SK-N-SH (cell line): ENCODE measurements at regions not wholly inside any gene's neighbourhood (a gene's known extent, or its start where the extent isn't known, plus 50 kb on each side); places are given as distances from the start of the nearest gene placed in this dataset.

Experiments used
- CTCF ChIA-PET: fragments of 300-600, 350-600 bp; formaldehyde crosslinking; extraction: SDS; loops from one replicate; lab custom pipeline; 2021; lab: Yijun Ruan, JAX
- POLR2A ChIA-PET: fragments of 350-600 bp; sonication (Branson Sonifier 250); formaldehyde crosslinking; extraction: SDS; loops from one replicate; lab custom pipeline; 2020; ENCODE audit warnings: antibody characterized with exemption, inconsistent platforms; lab: Yijun Ruan, JAX
- DNase-seq: peaks from one replicate; pipeline ENCODE4 v3.0.0; 2012
- H2AFZ ChIP-seq: fragments of 200-600 bp; sonication (generic); 2 replicates; pipeline ENCODE4 v1.8.1; 2016; ENCODE audit warnings: antibody characterized with exemption, mild to moderate bottlenecking, low read depth
- H3F3A ChIP-seq: fragments of 200-600 bp; sonication (generic); replicated peaks from 2 replicates; pipeline ENCODE3; 2016; ENCODE audit warnings: antibody characterized with exemption, mild to moderate bottlenecking; ENCODE audit not compliant: insufficient read depth
- H3K27ac ChIP-seq, 2 experiments: fragments of 200-500 bp in 1 of 2; fragments of 200-600 bp in 1 of 2; sonication (Bioruptor generic) in 1 of 2; sonication (generic), shearing (Covaris generic) in 1 of 2; 2 replicates each; pipeline versions ENCODE4 v1.5.1 to v1.6.1; 2014 to 2016; ENCODE audit warnings: low read depth in 2 of 2, inconsistent platforms in 1 of 2, low read length in 1 of 2, mild to moderate bottlenecking in 1 of 2, mixed read lengths in 1 of 2
- H3K27me3 ChIP-seq: fragments of 200-600 bp; sonication (generic), shearing (Covaris generic); 2 replicates; pipeline ENCODE4 v1.6.1; 2016; ENCODE audit warnings: mixed run types; ENCODE audit not compliant: insufficient read depth
- H3K36me3 ChIP-seq, 2 experiments: fragments of 200-500 bp in 1 of 2; fragments of 200-600 bp in 1 of 2; sonication (Bioruptor generic) in 1 of 2; sonication (generic) in 1 of 2; replicated peaks in 1 of 2; 2 replicates each; pipeline versions ENCODE3 to v1.5.1; 2014 to 2016; ENCODE audit warnings: low read length in 1 of 2, mild to moderate bottlenecking in 1 of 2; ENCODE audit not compliant: insufficient read depth in 2 of 2, control insufficient read depth in 1 of 2
- H3K4me1 ChIP-seq, 2 experiments: fragments of 200-500 bp in 1 of 2; fragments of 200-600 bp in 1 of 2; sonication (Bioruptor generic) in 1 of 2; sonication (generic), shearing (Covaris generic) in 1 of 2; 2 replicates each; pipeline versions ENCODE4 v1.5.1 to v1.6.1; 2014 to 2016; ENCODE audit warnings: low read depth in 1 of 2, low read length in 1 of 2, mixed run types in 1 of 2; ENCODE audit not compliant: insufficient read depth in 2 of 2, control insufficient read depth in 1 of 2
- H3K4me2 ChIP-seq: fragments of 200-600 bp; sonication (generic), shearing (Covaris generic); 2 replicates; pipeline ENCODE4 v1.6.1; 2017; ENCODE audit warnings: mixed run types
- H3K4me3 ChIP-seq, 2 experiments: fragments of 200-500 bp in 1 of 2; fragments of 200-600 bp in 1 of 2; sonication (Bioruptor generic) in 1 of 2; sonication (generic), shearing (Covaris generic) in 1 of 2; 2 replicates each; pipeline versions ENCODE4 v1.5.1 to v1.8.1; 2014 to 2016; ENCODE audit warnings: low read depth in 2 of 2, inconsistent platforms in 1 of 2, low read length in 1 of 2, mild to moderate bottlenecking in 1 of 2, mixed read lengths in 1 of 2, moderate library complexity in 1 of 2
- H3K79me2 ChIP-seq: fragments of 200-600 bp; sonication (generic); 2 replicates; pipeline ENCODE4 v1.8.1; 2017; ENCODE audit warnings: mild to moderate bottlenecking; ENCODE audit not compliant: insufficient read depth
- H3K9ac ChIP-seq: fragments of 200-600 bp; sonication (generic); 2 replicates; pipeline ENCODE4 v1.6.1; 2017; ENCODE audit warnings: mixed run types
- H3K9me2 ChIP-seq: fragments of 200-600 bp; sonication (generic); 2 replicates; pipeline ENCODE4 v1.6.1; 2017; ENCODE audit warnings: mixed run types
- H3K9me3 ChIP-seq: fragments of 200-600 bp; sonication (generic); 2 replicates; pipeline ENCODE4 v1.6.1; 2017; ENCODE audit warnings: mixed run types, mild to moderate bottlenecking, moderate library complexity
- H4K20me1 ChIP-seq: fragments of 200-600 bp; sonication (generic); 2 replicates; pipeline ENCODE4 v1.6.1; 2017; ENCODE audit warnings: mild to moderate bottlenecking, mixed run types; ENCODE audit not compliant: insufficient read depth
- GABPA ChIP-seq: IDR thresholded peaks from 2 replicates; pipeline ENCODE4 v1.4.0; 2012; ENCODE audit warnings: low read depth, mild to moderate bottlenecking
- WGBS: methylation state at CpG from one replicate; pipeline ENCODE4 v1.1.6; 2017; ENCODE audit warnings: low lambda C conversion rate; 5-methylcytosine and 5-hydroxymethylcytosine counted together
- small RNA-seq, 7 experiments: library from RNA; depleted of rRNA; stranded (forward); fragments of <200 nt; gene quantifications; one replicate each; pipeline ENCODE3, GENCODE V24; 2012

DNA sequence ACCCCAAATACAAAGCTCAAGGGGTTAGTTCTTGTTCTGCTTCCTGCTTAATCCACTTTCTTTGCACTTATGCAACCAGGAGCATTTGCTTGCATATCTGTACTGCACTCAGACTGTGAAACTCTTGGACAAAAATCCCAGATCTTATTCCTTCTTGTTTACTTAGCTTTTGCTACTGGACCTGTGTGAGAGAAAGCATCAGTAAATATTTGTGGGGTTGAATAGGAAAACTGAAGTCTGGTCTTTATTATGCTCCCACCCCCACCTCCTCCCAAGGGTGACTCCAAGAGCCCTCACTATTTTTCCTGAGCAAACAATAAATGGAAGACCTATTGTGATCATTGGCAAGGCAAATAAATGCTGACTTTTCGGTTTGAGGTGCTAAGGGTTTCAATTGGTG, 57.1 kb upstream of the VSTM2A start:
- Histone ChIP-seq H3K79me2 (no peaks in the 10 kb centered on the region), H3K4me3 (no peak overlapping the region), H3K9me2 (0 out of 2 replicates have a peak, but pooled peaks cover 5% of the 10 kb centered on the region), H3K9me3 (0 out of 2 replicates have a peak, but pooled peaks cover 9% of the 10 kb centered on the region), H3K4me1 (no peaks in the 10 kb centered on the region), H3K27me3 (no peaks in the 10 kb centered on the region), H2AFZ (no peak overlapping the region), H3K9ac (no peak overlapping the region), H3K27ac (no peak overlapping the region), H3F3A (no peaks in the 10 kb centered on the region), H4K20me1 (no peaks in the 10 kb centered on the region), H3K4me2 (no peak overlapping the region), H3K36me3 (no peaks in the 10 kb centered on the region)
- ChIA-PET POLR2A (no interaction called here), CTCF (interaction anchor here (1.0 kb wide), 1 partner anchor 770 kb away, joined by 3 read pairs; no protein-coding TSS in a partner anchor)
- DNase-seq: no peak
- WGBS: 6% methylated on average over 1 of the region's 1 CpG
- TF ChIP-seq GABPA: no peak

Small RNA genes in the stretch of these regions (small RNA-seq; reads per million reads assigned to genes)
- gene AC074348.1: 0 reads per million in 7 experiments
- 0 to 2.6 (median 0) reads per million in 7 experiments for gene RNU2-29P
